ENCODE measurements at regions not wholly inside any gene's neighbourhood (a gene's known extent, or its start where the extent isn't known, plus 50 kb on each side); places are given as distances from the start of the nearest gene placed in this dataset.

- H3K27me3 ChIP-seq (ENCODE audit: control insufficient read depth in 1 of 2, insufficient read depth in 2 of 2, low read length in 2 of 2), result peaks cover 3 to 7% of the 10 kb centered on the region in 2 donors
Observed at GRCh38 chr9:134501761-134502265, 139.8 kb upstream of the COL5A1 start.

GRCh38 chr9:134502266-134502791, 139.3 kb upstream of the COL5A1 start:
- no peak overlapping the region for H3K27ac ChIP-seq (ENCODE audit: low read depth in 2 of 2, low read length in 1 of 2)
- no peaks in the 10 kb centered on the region for H3K4me1 ChIP-seq (ENCODE audit: control insufficient read depth in 2 of 2, insufficient read depth in 2 of 2, low read length in 1 of 2)
- H3K27me3 ChIP-seq (ENCODE audit: control insufficient read depth in 1 of 2, insufficient read depth in 2 of 2, low read length in 2 of 2), result peaks cover 3 to 7% of the 10 kb centered on the region in 2 donors
- WGBS, 2 donors, result 72 to 74% methylated on average over 15 of the region's 15 CpGs
- H3K36me3 ChIP-seq (ENCODE audit: control insufficient read depth in 2 of 2, insufficient read depth in 2 of 2, low read length in 1 of 2), result no peaks in the 10 kb centered on the region
- H3K9me3 ChIP-seq (ENCODE audit: control insufficient read depth in 2 of 2, insufficient read depth in 1 of 2, low read depth in 1 of 2, low read length in 1 of 2), result no peaks in the 10 kb centered on the region
- no peak overlapping the region for H3K4me3 ChIP-seq (ENCODE audit: low read depth in 1 of 2, low read length in 2 of 2)

More at GRCh38 chr9:134501761-134502265, 139.8 kb upstream of the COL5A1 start:
- Histone ChIP-seq H3K9me3 (ENCODE audit: control insufficient read depth in 2 of 2, insufficient read depth in 1 of 2, low read depth in 1 of 2, low read length in 1 of 2) (no peaks in the 10 kb centered on the region), H3K4me3 (ENCODE audit: low read depth in 1 of 2, low read length in 2 of 2) (no peak overlapping the region), H3K36me3 (ENCODE audit: control insufficient read depth in 2 of 2, insufficient read depth in 2 of 2, low read length in 1 of 2) (no peaks in the 10 kb centered on the region), H3K4me1 (ENCODE audit: control insufficient read depth in 2 of 2, insufficient read depth in 2 of 2, low read length in 1 of 2) (no peaks in the 10 kb centered on the region), H3K27ac (ENCODE audit: low read depth in 2 of 2, low read length in 1 of 2) (no peak overlapping the region)
- 46 to 47% methylated on average over 15 to 20 of the region's 20 CpGs for WGBS, 2 donors

- peaks cover 3 to 7% of the 10 kb centered on the region in 2 donors for H3K27me3 ChIP-seq (ENCODE audit: control insufficient read depth in 1 of 2, insufficient read depth in 2 of 2, low read length in 2 of 2)
- H3K4me1 ChIP-seq (ENCODE audit: control insufficient read depth in 2 of 2, insufficient read depth in 2 of 2, low read length in 1 of 2), result no peaks in the 10 kb centered on the region
- no peak overlapping the region for H3K27ac ChIP-seq (ENCODE audit: low read depth in 2 of 2, low read length in 1 of 2)
- WGBS, 2 donors, result 65 to 69% methylated on average over 15 of the region's 15 CpGs
- H3K4me3 ChIP-seq (ENCODE audit: low read depth in 1 of 2, low read length in 2 of 2), result no peak overlapping the region
- no peaks in the 10 kb centered on the region for H3K9me3 ChIP-seq (ENCODE audit: control insufficient read depth in 2 of 2, insufficient read depth in 1 of 2, low read depth in 1 of 2, low read length in 1 of 2)
- no peaks in the 10 kb centered on the region for H3K36me3 ChIP-seq (ENCODE audit: control insufficient read depth in 2 of 2, insufficient read depth in 2 of 2, low read length in 1 of 2)
Observed at GRCh38 chr9:134502809-134503211, 138.8 kb upstream of the COL5A1 start.

- no peaks in the 10 kb centered on the region for H3K4me1 ChIP-seq (ENCODE audit: control insufficient read depth in 2 of 2, insufficient read depth in 2 of 2, low read length in 1 of 2)
- H3K9me3 ChIP-seq (ENCODE audit: control insufficient read depth in 2 of 2, insufficient read depth in 1 of 2, low read depth in 1 of 2, low read length in 1 of 2), result no peaks in the 10 kb centered on the region
- no peaks in the 10 kb centered on the region for H3K36me3 ChIP-seq (ENCODE audit: control insufficient read depth in 2 of 2, insufficient read depth in 2 of 2, low read length in 1 of 2)
- peaks cover 3 to 7% of the 10 kb centered on the region in 2 donors for H3K27me3 ChIP-seq (ENCODE audit: control insufficient read depth in 1 of 2, insufficient read depth in 2 of 2, low read length in 2 of 2)
- H3K27ac ChIP-seq (ENCODE audit: low read depth in 2 of 2, low read length in 1 of 2), result no peak overlapping the region
- H3K4me3 ChIP-seq (ENCODE audit: low read depth in 1 of 2, low read length in 2 of 2), result no peak overlapping the region
- 71 to 80% methylated on average over 9 of the region's 9 CpGs for WGBS, 2 donors
Observed at GRCh38 chr9:134503301-134504105, 138.1 kb upstream of the COL5A1 start.

GRCh38 chr9:134504106-134504385, 137.6 kb upstream of the COL5A1 start:
- no peaks in the 10 kb centered on the region for H3K36me3 ChIP-seq (ENCODE audit: control insufficient read depth in 2 of 2, insufficient read depth in 2 of 2, low read length in 1 of 2)
- no peaks in the 10 kb centered on the region for H3K9me3 ChIP-seq (ENCODE audit: control insufficient read depth in 2 of 2, insufficient read depth in 1 of 2, low read depth in 1 of 2, low read length in 1 of 2)
- H3K27ac ChIP-seq (ENCODE audit: low read depth in 2 of 2, low read length in 1 of 2), result no peak overlapping the region
- peaks cover 3 to 7% of the 10 kb centered on the region in 2 donors for H3K27me3 ChIP-seq (ENCODE audit: control insufficient read depth in 1 of 2, insufficient read depth in 2 of 2, low read length in 2 of 2)
- no peaks in the 10 kb centered on the region for H3K4me1 ChIP-seq (ENCODE audit: control insufficient read depth in 2 of 2, insufficient read depth in 2 of 2, low read length in 1 of 2)
- 90 to 93% methylated on average over 7 of the region's 7 CpGs for WGBS, 2 donors
- H3K4me3 ChIP-seq (ENCODE audit: low read depth in 1 of 2, low read length in 2 of 2), result no peak overlapping the region

GRCh38 chr9:134505032-134505431, 136.6 kb upstream of the COL5A1 start:
- H3K36me3 ChIP-seq (ENCODE audit: control insufficient read depth in 2 of 2, insufficient read depth in 2 of 2, low read length in 1 of 2), result no peaks in the 10 kb centered on the region
- H3K4me1 ChIP-seq (ENCODE audit: control insufficient read depth in 2 of 2, insufficient read depth in 2 of 2, low read length in 1 of 2), result no peaks in the 10 kb centered on the region
- no peak overlapping the region for H3K27ac ChIP-seq (ENCODE audit: low read depth in 2 of 2, low read length in 1 of 2)
- peaks cover 3 to 7% of the 10 kb centered on the region in 2 donors for H3K27me3 ChIP-seq (ENCODE audit: control insufficient read depth in 1 of 2, insufficient read depth in 2 of 2, low read length in 2 of 2)
- no peaks in the 10 kb centered on the region for H3K9me3 ChIP-seq (ENCODE audit: control insufficient read depth in 2 of 2, insufficient read depth in 1 of 2, low read depth in 1 of 2, low read length in 1 of 2)
- H3K4me3 ChIP-seq (ENCODE audit: low read depth in 1 of 2, low read length in 2 of 2), result no peak overlapping the region
- WGBS, 2 donors, result 75 to 84% methylated on average over 10 to 11 of the region's 11 CpGs

GRCh38 chr9:134509281-134509680, 132.3 kb upstream of the COL5A1 start:
- WGBS, 2 donors, result 60 to 63% methylated on average over 3 of the region's 3 CpGs

GRCh38 chr9:134509817-134510216, 131.8 kb upstream of the COL5A1 start:
- H3K27ac ChIP-seq (ENCODE audit: low read depth in 2 of 2, low read length in 1 of 2), result no peak overlapping the region
- H3K9me3 ChIP-seq (ENCODE audit: control insufficient read depth in 2 of 2, insufficient read depth in 1 of 2, low read depth in 1 of 2, low read length in 1 of 2), result no peaks in the 10 kb centered on the region
- H3K4me1 ChIP-seq (ENCODE audit: control insufficient read depth in 2 of 2, insufficient read depth in 2 of 2, low read length in 1 of 2), result no peaks in the 10 kb centered on the region
- no peak overlapping the region for H3K4me3 ChIP-seq (ENCODE audit: low read depth in 1 of 2, low read length in 2 of 2)
- H3K36me3 ChIP-seq (ENCODE audit: control insufficient read depth in 2 of 2, insufficient read depth in 2 of 2, low read length in 1 of 2), result no peaks in the 10 kb centered on the region
- WGBS, 2 donors, result 91 to 99% methylated on average over 2 of the region's 2 CpGs
- no peaks in the 10 kb centered on the region for H3K27me3 ChIP-seq (ENCODE audit: control insufficient read depth in 1 of 2, insufficient read depth in 2 of 2, low read length in 2 of 2)

More at GRCh38 chr9:134509281-134509680, 132.3 kb upstream of the COL5A1 start:
- Histone ChIP-seq H3K27ac (ENCODE audit: low read depth in 2 of 2, low read length in 1 of 2) (no peak overlapping the region), H3K36me3 (ENCODE audit: control insufficient read depth in 2 of 2, insufficient read depth in 2 of 2, low read length in 1 of 2) (no peaks in the 10 kb centered on the region), H3K27me3 (ENCODE audit: control insufficient read depth in 1 of 2, insufficient read depth in 2 of 2, low read length in 2 of 2) (no peaks in the 10 kb centered on the region), H3K9me3 (ENCODE audit: control insufficient read depth in 2 of 2, insufficient read depth in 1 of 2, low read depth in 1 of 2, low read length in 1 of 2) (no peaks in the 10 kb centered on the region), H3K4me3 (ENCODE audit: low read depth in 1 of 2, low read length in 2 of 2) (no peak overlapping the region), H3K4me1 (ENCODE audit: control insufficient read depth in 2 of 2, insufficient read depth in 2 of 2, low read length in 1 of 2) (no peaks in the 10 kb centered on the region)

GRCh38 chr9:134514503-134514902, 127.1 kb upstream of the COL5A1 start:
- Histone ChIP-seq H3K27ac (ENCODE audit: low read depth in 2 of 2, low read length in 1 of 2) (no peak overlapping the region), H3K27me3 (ENCODE audit: control insufficient read depth in 1 of 2, insufficient read depth in 2 of 2, low read length in 2 of 2) (no peaks in the 10 kb centered on the region), H3K9me3 (ENCODE audit: control insufficient read depth in 2 of 2, insufficient read depth in 1 of 2, low read depth in 1 of 2, low read length in 1 of 2) (peaks cover 0 to 3% of the 10 kb centered on the region in 2 donors), H3K4me1 (ENCODE audit: control insufficient read depth in 2 of 2, insufficient read depth in 2 of 2, low read length in 1 of 2) (no peaks in the 10 kb centered on the region), H3K36me3 (ENCODE audit: control insufficient read depth in 2 of 2, insufficient read depth in 2 of 2, low read length in 1 of 2) (no peaks in the 10 kb centered on the region), H3K4me3 (ENCODE audit: low read depth in 1 of 2, low read length in 2 of 2) (no peak overlapping the region)
- WGBS, 2 donors, result 89 to 92% methylated on average over 8 of the region's 8 CpGs

All from esophagus (tissue), 2 donors.